ENCODE measurements at regions not wholly inside any gene's neighbourhood (a gene's known extent, or its start where the extent isn't known, plus 50 kb on each side); places are given as distances from the start of the nearest gene placed in this dataset.
"Not testable (repeated sequence)": the region's sequence is repeated elsewhere in the genome, so short reads cannot be mapped to it uniquely, and the experiment has no call there.

DNA sequence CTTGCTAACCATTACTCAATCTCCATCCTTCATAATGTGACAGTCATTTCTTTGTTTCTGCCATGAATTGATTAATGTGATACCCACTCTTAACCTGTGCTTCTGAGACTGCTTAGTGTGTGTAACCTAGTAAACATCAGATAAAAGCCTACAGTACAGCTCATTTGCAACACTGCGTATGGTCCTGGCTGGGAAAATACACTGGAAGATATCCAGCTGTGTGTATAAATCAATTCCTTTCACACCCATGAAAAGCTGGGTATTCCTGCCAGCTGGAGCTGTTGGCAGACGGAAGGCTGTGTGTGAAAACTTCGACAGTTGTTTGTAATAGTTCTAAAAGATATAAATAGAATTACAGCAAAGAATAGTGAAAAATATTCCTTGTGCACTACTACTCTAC is 509.2 kb downstream of the FRK start:
- DNase-seq (ENCODE audit: low spot score): no peak

DNA sequence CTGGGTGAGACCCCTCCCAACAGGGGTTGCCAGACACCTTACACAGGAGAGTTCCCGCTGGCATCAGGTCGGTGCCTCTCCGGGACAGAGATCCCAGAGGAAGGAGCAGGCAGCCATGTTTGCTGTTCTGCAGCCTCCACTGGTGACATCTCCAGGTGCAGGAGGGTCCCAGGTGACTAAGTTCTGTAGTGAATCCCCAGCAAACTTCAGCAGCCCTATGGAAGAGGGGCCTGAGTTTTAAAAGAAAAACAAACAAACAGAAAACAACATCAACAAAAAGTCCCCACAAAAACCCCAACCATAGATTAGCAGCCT is 515.1 kb downstream of the FRK start:
- DNase-seq (ENCODE audit: low spot score): no peak

DNA sequence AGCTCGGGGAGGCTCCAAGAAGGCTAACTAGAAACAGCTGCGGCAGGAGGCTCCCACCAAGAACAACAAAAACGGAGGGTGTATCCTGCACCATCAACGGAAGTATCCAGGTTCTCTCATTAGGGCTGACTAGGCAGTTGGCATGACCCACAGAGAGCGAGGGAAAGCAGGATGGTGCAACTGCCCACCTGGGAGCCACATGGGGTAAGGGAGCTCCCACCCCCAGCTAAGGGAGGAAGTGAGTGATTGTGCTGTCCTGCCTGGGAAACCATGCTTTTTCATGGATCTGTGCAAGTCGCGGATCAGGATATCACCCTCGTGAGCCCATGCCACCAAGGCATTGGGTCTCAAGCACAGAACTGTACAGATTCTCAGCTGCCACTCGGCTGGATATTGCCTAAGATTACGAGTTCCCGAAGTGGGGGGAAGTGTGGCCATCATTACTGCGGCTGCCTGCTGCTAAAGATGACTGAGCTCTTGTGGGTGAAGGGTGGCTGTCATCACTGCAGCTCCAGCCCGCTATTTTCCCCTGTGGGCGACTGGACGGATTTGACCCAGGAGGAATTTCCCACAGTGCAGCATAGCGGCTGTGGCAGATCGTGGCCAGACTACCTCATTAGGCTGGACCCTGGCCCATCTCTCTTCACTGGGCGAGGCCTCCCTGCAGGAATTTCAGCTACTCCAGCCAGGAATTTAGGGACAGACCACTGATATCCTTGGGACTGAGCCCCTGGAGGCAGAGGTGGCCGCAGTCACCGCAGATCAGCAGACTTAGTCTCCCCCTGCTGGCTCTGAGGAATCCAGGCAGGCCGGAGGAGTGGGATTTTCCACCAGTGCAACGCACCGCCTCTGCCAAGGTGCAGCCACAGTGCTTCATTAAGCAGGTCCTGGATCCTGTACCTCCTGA is 515.7 kb downstream of the FRK start:
- no peak for DNase-seq (ENCODE audit: low spot score)

- no peak for DNase-seq (ENCODE audit: low spot score)
These were observed 520.4 kb downstream of the FRK start for GRCh38 chr6:115540077-115540869.

GRCh38 chr6:115539531-115539930 is 521.2 kb downstream of the FRK start:
- DNase-seq (ENCODE audit: low spot score): no peak

DNA sequence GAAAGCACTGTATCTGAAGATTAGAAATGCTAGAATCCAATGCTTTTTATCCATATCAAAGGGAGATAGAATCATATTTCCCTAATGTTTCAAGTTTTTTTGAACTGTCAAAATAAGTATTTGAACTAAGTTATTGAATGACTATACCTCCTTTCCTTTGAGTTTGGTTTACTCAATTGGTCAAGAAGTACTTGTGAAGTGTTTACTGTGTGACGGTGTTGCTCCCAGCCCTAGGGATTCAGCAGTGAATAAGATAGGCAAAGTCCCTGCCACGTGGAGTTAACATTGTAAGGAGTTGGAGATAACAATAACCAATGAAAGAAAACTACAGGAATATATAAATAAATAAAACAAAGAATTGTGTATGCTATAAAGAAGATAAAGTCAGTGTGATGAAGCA is 535.9 kb downstream of the FRK start:
- no peak for DNase-seq (ENCODE audit: low spot score)

- not testable (repeated sequence) for DNase-seq (ENCODE audit: low spot score)
These were observed 538.9 kb downstream of the FRK start for GRCh38 chr6:115521747-115522146.

GRCh38 chr6:115514656-115515055 is 546.0 kb downstream of the FRK start:
- no peak for DNase-seq (ENCODE audit: low spot score)

DNA sequence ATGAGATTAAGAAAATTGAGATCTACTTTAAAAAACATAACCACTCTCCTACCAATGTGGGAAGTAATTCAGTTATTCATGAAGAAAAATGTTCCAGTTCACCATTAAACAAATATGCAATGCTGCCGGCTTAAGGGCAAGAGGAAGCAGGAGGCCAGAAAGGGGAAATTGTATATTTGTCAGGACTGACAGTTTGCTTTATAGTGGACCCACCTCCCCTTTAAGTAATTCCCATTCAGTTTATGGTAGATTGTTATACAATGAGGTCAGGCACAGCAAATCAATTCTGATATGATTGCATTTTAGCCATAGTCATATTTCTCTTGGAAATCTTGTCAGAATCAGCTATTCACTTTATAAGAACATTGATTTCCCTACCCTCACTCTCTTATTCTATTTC is 547.8 kb downstream of the FRK start:
- DNase-seq (ENCODE audit: low spot score): no peak

- DNase-seq (ENCODE audit: low spot score): no peak
These were observed 548.9 kb downstream of the FRK start for GRCh38 chr6:115511771-115512170.

DNA sequence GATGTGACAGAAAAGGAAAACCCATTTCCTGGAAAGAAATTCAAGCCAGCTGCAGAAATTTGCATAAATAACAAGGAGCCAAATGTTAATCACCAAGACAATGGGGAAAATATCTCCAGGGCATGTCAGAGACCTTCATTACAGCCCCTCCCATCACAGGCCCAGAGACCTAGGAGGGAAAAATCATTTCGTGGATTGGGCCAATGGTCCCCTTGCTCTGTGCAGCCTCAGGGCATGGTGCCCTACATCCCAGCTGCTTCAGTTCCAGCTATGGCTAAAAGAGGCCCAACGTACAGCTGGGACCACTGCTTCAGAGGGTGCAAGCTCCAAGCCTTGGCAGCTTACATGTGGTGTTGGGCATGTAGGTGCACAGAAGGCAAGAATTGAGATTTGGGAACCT is 558.3 kb downstream of the FRK start:
- not testable (repeated sequence) for DNase-seq (ENCODE audit: low spot score)

- no peak for DNase-seq (ENCODE audit: low spot score)
These were observed 565.5 kb downstream of the FRK start for GRCh38 chr6:115495184-115495583.

DNA sequence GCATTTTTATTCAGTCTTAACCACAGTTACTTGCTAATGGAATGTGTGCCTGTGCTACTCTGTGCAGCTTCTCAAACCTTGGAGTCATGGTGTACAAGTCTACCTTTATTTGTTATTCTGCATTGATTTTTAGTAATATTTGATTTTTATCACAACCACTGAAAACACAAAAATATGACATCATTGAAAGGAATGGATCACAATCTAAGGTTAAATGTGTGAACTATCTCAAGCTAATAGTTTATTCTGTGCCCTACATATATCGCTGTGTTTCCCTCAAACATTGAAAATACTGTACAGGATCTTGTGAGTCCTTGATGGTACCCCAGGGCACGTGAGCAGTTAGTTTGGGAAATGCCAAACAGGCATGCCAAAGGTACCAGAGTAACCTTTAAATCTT is 573.4 kb downstream of the FRK start:
- DNase-seq (ENCODE audit: low spot score): no peak

DNA sequence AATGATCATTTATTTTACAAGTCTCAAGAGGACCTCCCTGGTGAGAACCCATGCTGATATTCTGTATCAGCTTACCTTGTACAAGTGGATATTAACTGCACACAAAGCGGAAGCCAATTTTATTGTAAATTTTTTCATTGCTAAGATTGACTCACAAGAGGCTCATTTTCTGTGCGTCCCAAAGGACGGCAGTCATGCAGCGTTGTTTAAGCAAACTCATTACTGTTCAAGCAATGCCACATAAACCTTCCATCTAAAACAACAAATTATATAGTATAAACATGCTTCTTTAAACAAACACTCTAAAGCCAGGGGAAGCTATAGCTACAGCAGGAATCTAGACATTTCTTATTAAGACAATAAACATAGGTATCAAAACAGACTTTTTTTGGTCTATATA is 575.3 kb downstream of the FRK start:
- DNase-seq (ENCODE audit: low spot score): no peak

- DNase-seq (ENCODE audit: low spot score): not testable (repeated sequence)
These were observed 580.1 kb downstream of the FRK start for GRCh38 chr6:115480543-115480942.

DNA sequence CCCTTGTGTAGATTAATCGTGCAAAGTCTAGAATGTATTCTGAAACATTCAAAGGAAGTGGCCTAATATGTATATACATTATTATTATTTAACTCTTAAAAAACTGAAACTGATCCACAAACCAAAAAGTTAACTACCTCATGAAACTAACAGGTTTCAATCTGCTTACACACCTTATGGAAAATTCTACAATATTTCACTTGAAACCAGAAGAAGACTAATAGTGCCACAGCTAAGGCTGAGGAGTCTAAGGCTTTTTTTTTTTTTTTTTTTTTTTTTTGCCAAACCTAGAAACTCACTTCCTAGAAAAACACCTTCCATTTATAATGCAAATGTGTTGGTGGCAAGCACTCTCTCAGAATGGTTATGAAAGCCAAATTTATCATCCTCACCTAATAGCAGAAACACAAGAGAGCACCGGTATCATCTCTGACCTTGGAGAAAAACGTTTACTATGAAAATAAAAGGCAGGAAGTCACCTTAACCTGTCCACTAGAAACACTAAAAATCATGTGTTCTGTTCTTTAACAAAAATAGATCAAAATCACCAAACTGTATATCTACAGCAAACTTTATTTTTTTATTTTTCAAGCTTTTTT is 586.1 kb downstream of the FRK start:
- DNase-seq (ENCODE audit: low spot score): no peak

- no peak for DNase-seq (ENCODE audit: low spot score)
These were observed 592.3 kb downstream of the FRK start for GRCh38 chr6:115468272-115469005.

- no peak for DNase-seq (ENCODE audit: low spot score)
These were observed 593.0 kb downstream of the FRK start for GRCh38 chr6:115467726-115468125.

DNA sequence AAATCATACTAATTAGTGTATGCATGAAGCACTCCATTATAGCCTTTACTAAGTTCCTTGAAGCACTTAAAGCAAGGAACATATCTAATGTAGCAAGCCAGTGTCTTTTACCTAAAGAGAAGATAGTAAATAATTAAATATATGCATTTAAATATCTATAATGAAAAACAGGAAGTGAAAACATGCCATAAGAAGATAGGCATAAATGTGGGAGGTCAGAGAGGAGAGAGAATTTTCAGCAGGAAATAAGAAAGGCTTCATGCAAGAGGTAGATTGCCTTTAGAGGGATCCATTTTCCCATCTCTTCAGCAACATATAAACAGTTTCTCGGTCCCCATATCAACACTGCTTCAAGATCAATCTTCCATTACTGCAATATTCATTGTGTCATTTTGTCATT is 599.8 kb downstream of the FRK start:
- DNase-seq (ENCODE audit: low spot score): no peak

- DNase-seq (ENCODE audit: low spot score): no peak
These were observed 603.8 kb downstream of the FRK start for GRCh38 chr6:115456848-115457247.

- no peak for DNase-seq (ENCODE audit: low spot score)
These were observed 616.7 kb downstream of the FRK start for GRCh38 chr6:115443825-115444478.

- DNase-seq (ENCODE audit: low spot score): no peak
These were observed 618.4 kb downstream of the FRK start for GRCh38 chr6:115442323-115442722.

Data from LoVo (cell line).